Endothelial cell of umbilical vein (primary cell): ENCODE measurements at regions not wholly inside any gene's neighbourhood (a gene's known extent, or its start where the extent isn't known, plus 50 kb on each side); places are given as distances from the start of the nearest gene placed in this dataset.

Source experiments
- BruUV-seq: library from RNA; stranded (reverse); fragments of 400-500 nt; replicated peaks from 2 replicates; lab custom pipeline; 2021; lab: Mats Ljungman, UMichigan
- CTCF ChIA-PET: fragments of 300-600, 350-600 bp; sonication (Branson Sonifier 250); formaldehyde crosslinking; loops from one replicate; lab custom pipeline; 2021; ENCODE audit warnings: antibody characterized with exemption, inconsistent platforms; lab: Charles Lee
- POLR2A ChIA-PET: fragments of 300-600, 350-600 bp; sonication (Branson Sonifier 250); formaldehyde crosslinking; loops from one replicate; lab custom pipeline; 2021; ENCODE audit warnings: antibody characterized with exemption, inconsistent platforms; lab: Charles Lee
- DNase-seq: peaks from one replicate; pipeline ENCODE4 v3.0.0-alpha.2; 2011; ENCODE audit warnings: low read depth, low spot score
- FAIRE-seq: peaks from 2 replicates; lab custom pipeline; 2011; peaks lifted over from hg19 to GRCh38; lab: Jason Lieb, UNC
- H2AFZ ChIP-seq: 2 replicates; pipeline ENCODE4 v1.6.0; 2012; ENCODE audit warnings: low read depth, low read length, control low read depth, inconsistent platforms
- H3K27ac ChIP-seq: 2 replicates; pipeline ENCODE4 v1.5.1; 2011; ENCODE audit warnings: low read depth, mild to moderate bottlenecking, control low read depth, low read length, moderate library complexity; ENCODE audit not compliant: insufficient read depth
- H3K27me3 ChIP-seq, 2 experiments: 2 replicates each; pipeline versions ENCODE4 v1.6.0 to v1.6.1; 2011; ENCODE audit warnings: low read length in 2 of 2, mixed read lengths in 1 of 2; ENCODE audit not compliant: control insufficient read depth in 2 of 2, insufficient read depth in 2 of 2
- H3K36me3 ChIP-seq, 2 experiments: 2 replicates in 1 of 2; 3 replicates in 1 of 2; pipeline ENCODE4 v1.5.1; 2011; ENCODE audit warnings: low read length in 2 of 2, mild to moderate bottlenecking in 1 of 2, moderate library complexity in 1 of 2; ENCODE audit not compliant: control insufficient read depth in 2 of 2, insufficient read depth in 2 of 2; ENCODE audit errors: extremely low read depth in 1 of 2
- H3K4me1 ChIP-seq: 3 replicates; pipeline ENCODE4 v1.5.1; 2011; ENCODE audit warnings: mild to moderate bottlenecking, low read length; ENCODE audit not compliant: control insufficient read depth, insufficient read depth; ENCODE audit errors: extremely low read depth
- H3K4me2 ChIP-seq: 2 replicates; pipeline ENCODE4 v1.6.1; 2011; ENCODE audit warnings: low read length, control low read depth, mixed read lengths; ENCODE audit not compliant: insufficient read depth
- H3K4me3 ChIP-seq, 3 experiments: fragments of 200-600 bp in 1 of 3; sonication (generic), shearing (Covaris generic) in 1 of 3; replicated peaks in 1 of 3; 2 replicates each; pipeline ENCODE4 v1.5.1; 2011 to 2016; ENCODE audit warnings: control low read depth in 3 of 3, low read length in 3 of 3, mild to moderate bottlenecking in 2 of 3, inconsistent platforms in 1 of 3, low read depth in 1 of 3, moderate library complexity in 1 of 3; ENCODE audit not compliant: insufficient read depth in 1 of 3
- H3K79me2 ChIP-seq: 2 replicates; pipeline ENCODE4 v1.6.0; 2012; ENCODE audit warnings: low read length, inconsistent platforms; ENCODE audit not compliant: control insufficient read depth, insufficient read depth
- H3K9ac ChIP-seq: replicated peaks from 2 replicates; pipeline ENCODE3; 2011; ENCODE audit warnings: low read length, control low read depth; ENCODE audit not compliant: insufficient read depth; ENCODE audit errors: extremely low read depth
- H3K9me1 ChIP-seq: replicated peaks from 3 replicates; pipeline ENCODE4 v1.6.0; 2011; ENCODE audit warnings: mild to moderate bottlenecking, low read length; ENCODE audit not compliant: control insufficient read depth, insufficient read depth; ENCODE audit errors: extremely low read depth
- H3K9me3 ChIP-seq: replicated peaks from 2 replicates; pipeline ENCODE4 v1.5.1; 2012; ENCODE audit warnings: low read length, inconsistent platforms; ENCODE audit not compliant: control insufficient read depth, insufficient read depth
- H4K20me1 ChIP-seq: replicated peaks from 2 replicates; pipeline ENCODE3; 2011; ENCODE audit warnings: mild to moderate bottlenecking, low read length; ENCODE audit not compliant: control insufficient read depth, insufficient read depth; ENCODE audit errors: extremely low read depth
- EZH2 ChIP-seq: IDR thresholded peaks from 2 replicates; pipeline ENCODE4 v1.6.1; 2012; ENCODE audit warnings: borderline replicate concordance, low read depth, mild to moderate bottlenecking, moderate library complexity, low read length, inconsistent platforms; ENCODE audit not compliant: severe bottlenecking
- FOS ChIP-seq: IDR thresholded peaks from 2 replicates; pipeline ENCODE4 v1.6.1; 2011; ENCODE audit warnings: mild to moderate bottlenecking, low read length, moderate library complexity, borderline replicate concordance; ENCODE audit not compliant: insufficient read depth
- GATA2 ChIP-seq: IDR thresholded peaks from 2 replicates; pipeline ENCODE4 v1.7.0; 2011; ENCODE audit warnings: low read depth, mild to moderate bottlenecking, moderate library complexity, mixed read lengths, low read length; ENCODE audit not compliant: insufficient read length, insufficient read depth
- JUN ChIP-seq: IDR thresholded peaks from 2 replicates; pipeline ENCODE4 v1.6.1; 2011; ENCODE audit warnings: borderline replicate concordance, low read depth; ENCODE audit not compliant: insufficient read length, insufficient read depth
- MYC ChIP-seq: IDR thresholded peaks from one replicate; pipeline ENCODE4 v1.6.1; 2011; ENCODE audit warnings: mild to moderate bottlenecking, low read depth, low read length
- POLR2A ChIP-seq: IDR thresholded peaks from 2 replicates; pipeline ENCODE4 v1.6.1; 2012; ENCODE audit warnings: low read depth, mild to moderate bottlenecking, control low read depth, low read length
- POLR2AphosphoS5 ChIP-seq: IDR thresholded peaks from 2 replicates; pipeline ENCODE4 v1.6.1; 2012; ENCODE audit warnings: low read depth, mild to moderate bottlenecking, control low read depth, low read length, moderate library complexity; ENCODE audit not compliant: insufficient read depth
- dilution Hi-C: fragments of 300-500 bp; cut with MboI; formaldehyde crosslinking; loops from one replicate; pipeline ENCODE4 v1.15.0; 2019; ENCODE audit warnings: low sequenced_read_pairs; ENCODE audit not compliant: extremely low pct_ligation_motif_present
- intact Hi-C: fragments of 100-400 bp; cut with micrococcal nuclease; formaldehyde crosslinking; loops from one replicate; pipeline ENCODE4 v1.10.0; 2022
- TF ChIP-seq, protein P1 (sequence below): IDR thresholded peaks from 2 replicates; pipeline ENCODE4 v1.6.1; 2011; ENCODE audit not compliant: insufficient read depth, insufficient read length
- TF ChIP-seq, protein P2 (sequence below), 2 donors: IDR thresholded peaks; 1 replicate in 1 of 2; 2 replicates in 1 of 2; pipeline ENCODE4 v1.5.1; 2011; ENCODE audit warnings: low read length in 2 of 2, mild to moderate bottlenecking in 2 of 2, moderate library complexity in 2 of 2, control low read depth in 1 of 2, inconsistent platforms in 1 of 2, low read depth in 1 of 2; ENCODE audit not compliant: insufficient read depth in 1 of 2; ENCODE audit errors: extremely low read depth in 1 of 2

DNA sequence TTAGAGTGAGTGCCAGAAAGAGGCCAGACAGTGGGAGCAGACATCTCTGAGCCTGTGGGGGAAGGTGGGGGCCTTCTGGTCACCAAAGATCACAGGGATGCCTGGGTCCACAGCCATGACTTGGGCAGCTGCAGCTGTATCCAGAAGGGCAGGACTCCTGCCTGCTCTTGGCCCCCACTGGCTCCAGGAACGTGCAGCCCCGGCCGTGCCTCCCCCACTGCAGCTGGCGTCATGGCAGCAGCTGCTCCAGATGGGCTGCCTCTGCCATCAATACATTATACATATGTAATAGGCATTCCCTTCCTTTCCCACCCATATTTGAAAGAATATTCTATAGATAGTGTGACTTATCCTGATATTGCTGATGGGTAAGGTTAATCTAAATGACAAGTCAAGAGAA is 195.5 kb upstream of the SNX19 start:
- Histone ChIP-seq H3K9me3 (no peaks in the 10 kb centered on the region), H3K9ac (no peak overlapping the region), H3K36me3 (no peaks in the 10 kb centered on the region), H3K27me3 (no peaks in the 10 kb centered on the region), H3K4me1 (no peaks in the 10 kb centered on the region), H4K20me1 (no peaks in the 10 kb centered on the region), H3K9me1 (no peaks in the 10 kb centered on the region), H3K4me2 (no peak overlapping the region), H3K79me2 (no peaks in the 10 kb centered on the region), H3K27ac (no peak overlapping the region), H2AFZ (no peak overlapping the region), H3K4me3 (no peak overlapping the region)
- no TSS peak for BruUV-seq
- intact Hi-C loops, result no loop called here
- DNase-seq (no peak), FAIRE-seq (no peak)
- TF ChIP-seq MYC (no peak), POLR2AphosphoS5 (no peak), POLR2A (no peak), JUN (no peak), EZH2 (no peak), FOS (no peak), GATA2 (no peak)
- TF ChIP-seq, protein P1, sequence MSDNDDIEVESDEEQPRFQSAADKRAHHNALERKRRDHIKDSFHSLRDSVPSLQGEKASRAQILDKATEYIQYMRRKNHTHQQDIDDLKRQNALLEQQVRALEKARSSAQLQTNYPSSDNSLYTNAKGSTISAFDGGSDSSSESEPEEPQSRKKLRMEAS, result no peak
- TF ChIP-seq, protein P2, sequence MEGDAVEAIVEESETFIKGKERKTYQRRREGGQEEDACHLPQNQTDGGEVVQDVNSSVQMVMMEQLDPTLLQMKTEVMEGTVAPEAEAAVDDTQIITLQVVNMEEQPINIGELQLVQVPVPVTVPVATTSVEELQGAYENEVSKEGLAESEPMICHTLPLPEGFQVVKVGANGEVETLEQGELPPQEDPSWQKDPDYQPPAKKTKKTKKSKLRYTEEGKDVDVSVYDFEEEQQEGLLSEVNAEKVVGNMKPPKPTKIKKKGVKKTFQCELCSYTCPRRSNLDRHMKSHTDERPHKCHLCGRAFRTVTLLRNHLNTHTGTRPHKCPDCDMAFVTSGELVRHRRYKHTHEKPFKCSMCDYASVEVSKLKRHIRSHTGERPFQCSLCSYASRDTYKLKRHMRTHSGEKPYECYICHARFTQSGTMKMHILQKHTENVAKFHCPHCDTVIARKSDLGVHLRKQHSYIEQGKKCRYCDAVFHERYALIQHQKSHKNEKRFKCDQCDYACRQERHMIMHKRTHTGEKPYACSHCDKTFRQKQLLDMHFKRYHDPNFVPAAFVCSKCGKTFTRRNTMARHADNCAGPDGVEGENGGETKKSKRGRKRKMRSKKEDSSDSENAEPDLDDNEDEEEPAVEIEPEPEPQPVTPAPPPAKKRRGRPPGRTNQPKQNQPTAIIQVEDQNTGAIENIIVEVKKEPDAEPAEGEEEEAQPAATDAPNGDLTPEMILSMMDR (IDR thresholded peaks at IDR 0.05; ENCODE audit: extremely low read depth in 1 of 2, insufficient read depth in 1 of 2, low read depth in 1 of 2, low read length in 2 of 2), result no peak
- ChIA-PET POLR2A (no interaction called here), CTCF (no interaction called here)
- dilution Hi-C loops, result no loop called here
